ENCODE measurements at regions not wholly inside any gene's neighbourhood (a gene's known extent, or its start where the extent isn't known, plus 50 kb on each side); places are given as distances from the start of the nearest gene placed in this dataset.
A peak's percentile ranks its signal among the peaks of the same experiment; 100 is the strongest.
"Not testable (repeated sequence)": the region's sequence is repeated elsewhere in the genome, so short reads cannot be mapped to it uniquely, and the experiment has no call there.

- peak; percentile 3 to 23 (median 7) for DNase-seq
Measured at GRCh38 chr4:133320576-133321170, 171.6 kb downstream of the PCDH10 start.

- DNase-seq, result no peak
Measured at GRCh38 chr4:133316909-133317308, 167.8 kb downstream of the PCDH10 start.

- DNase-seq, result no peak
Measured at GRCh38 chr4:133314991-133315390, 165.9 kb downstream of the PCDH10 start.

GRCh38 chr4:133287396-133287795 lies 138.3 kb downstream of the PCDH10 start:
- no peak for DNase-seq

- DNase-seq, result no peak
Measured at GRCh38 chr4:133278591-133278990, 129.5 kb downstream of the PCDH10 start.

GRCh38 chr4:133277940-133278339 lies 128.8 kb downstream of the PCDH10 start:
- DNase-seq, result not testable (repeated sequence)

- no peak for DNase-seq
Measured at GRCh38 chr4:133275246-133275645, 126.2 kb downstream of the PCDH10 start.

GRCh38 chr4:133273401-133273800 lies 124.3 kb downstream of the PCDH10 start:
- DNase-seq, result no peak

- DNase-seq, result no peak
Measured at GRCh38 chr4:133270021-133270570, 121.0 kb downstream of the PCDH10 start.

- DNase-seq, result no peak
Measured at GRCh38 chr4:133268205-133268604, 119.1 kb downstream of the PCDH10 start.

- not testable (repeated sequence) for DNase-seq
Measured at GRCh38 chr4:133267506-133267905, 118.4 kb downstream of the PCDH10 start.

- DNase-seq, result not testable (repeated sequence)
Measured at GRCh38 chr4:133266966-133267365, 117.9 kb downstream of the PCDH10 start.

GRCh38 chr4:133264251-133264650 lies 115.2 kb downstream of the PCDH10 start:
- DNase-seq, result not testable (repeated sequence)

- no peak for DNase-seq
Measured at GRCh38 chr4:133263104-133263503, 114.0 kb downstream of the PCDH10 start.

GRCh38 chr4:133247861-133248260 lies 98.8 kb downstream of the PCDH10 start:
- no peak for DNase-seq

- no peak for DNase-seq
Measured at GRCh38 chr4:133245226-133245625, 96.1 kb downstream of the PCDH10 start.

Measured in muscle of back (tissue), 3 donors.